ENCODE measurements at regions not wholly inside any gene's neighbourhood (a gene's known extent, or its start where the extent isn't known, plus 50 kb on each side); places are given as distances from the start of the nearest gene placed in this dataset.

- DNase-seq (ENCODE audit: low spot score): no peak
- H3K27ac ChIP-seq (ENCODE audit: low read depth, low read length, poor library complexity, severe bottlenecking): no peak overlapping the region
- no TSS peak for BruUV-seq (replicated peaks)
- H3K9me2 ChIP-seq (ENCODE audit: insufficient read depth, low read length): no peaks in the 10 kb centered on the region
- no peaks in the 10 kb centered on the region for H4K20me1 ChIP-seq (ENCODE audit: insufficient read depth, low read length)
- ChIA-PET POLR2A (no interaction called here), CTCF (ENCODE audit: unreplicated experiment) (no interaction called here)
- no peak overlapping the region for H3K4me2 ChIP-seq (ENCODE audit: low read length)
- H3K9me3 ChIP-seq (ENCODE audit: low read length): no peaks in the 10 kb centered on the region
- no peaks in the 10 kb centered on the region for H3K4me1 ChIP-seq (ENCODE audit: insufficient read depth, low read length, poor library complexity, severe bottlenecking)
- H3K36me3 ChIP-seq (ENCODE audit: insufficient read depth, low read length): no peaks in the 10 kb centered on the region
- TF ChIP-seq CTCF (conservative IDR thresholded peaks at IDR 0.05; ENCODE audit: low read length) (no peak), EZH2phosphoT487 (IDR thresholded peaks at IDR 0.05; ENCODE audit: borderline replicate concordance, low read depth, low read length) (no peak)
- intact Hi-C loops (cut with micrococcal nuclease; ENCODE audit: unreplicated experiment): no loop called here
- H2AFZ ChIP-seq (ENCODE audit: low read length): no peak overlapping the region
- no peak overlapping the region for H3K4me3 ChIP-seq (ENCODE audit: low read depth, low read length, poor library complexity, severe bottlenecking)
- H3K79me2 ChIP-seq (ENCODE audit: insufficient read depth, low read depth, low read length): no peaks in the 10 kb centered on the region
These were observed 559.3 kb upstream of the TNP1 start for GRCh38 chr2:217419055-217419671.

- ChIA-PET POLR2A (interaction anchor here (1.0 kb wide), 1 partner anchor 13 kb away, joined by 3 read pairs; no protein-coding TSS in a partner anchor), CTCF (ENCODE audit: unreplicated experiment) (no interaction called here)
- BruUV-seq (replicated peaks): no TSS peak
- Histone ChIP-seq H3K36me3 (ENCODE audit: insufficient read depth, low read length) (no peaks in the 10 kb centered on the region), H3K4me1 (ENCODE audit: insufficient read depth, low read length, poor library complexity, severe bottlenecking) (no peaks in the 10 kb centered on the region), H3K4me3 (ENCODE audit: low read depth, low read length, poor library complexity, severe bottlenecking) (no peak overlapping the region), H3K9me3 (ENCODE audit: low read length) (no peaks in the 10 kb centered on the region), H2AFZ (ENCODE audit: low read length) (no peak overlapping the region), H3K79me2 (ENCODE audit: insufficient read depth, low read depth, low read length) (no peaks in the 10 kb centered on the region), H3K4me2 (ENCODE audit: low read length) (no peak overlapping the region), H4K20me1 (ENCODE audit: insufficient read depth, low read length) (no peaks in the 10 kb centered on the region), H3K9me2 (ENCODE audit: insufficient read depth, low read length) (no peaks in the 10 kb centered on the region), H3K27ac (ENCODE audit: low read depth, low read length, poor library complexity, severe bottlenecking) (no peak overlapping the region)
- intact Hi-C loops (cut with micrococcal nuclease; ENCODE audit: unreplicated experiment): no loop called here
- no peak for DNase-seq (ENCODE audit: low spot score)
- no peak for TF ChIP-seq EZH2phosphoT487 (IDR thresholded peaks at IDR 0.05; ENCODE audit: borderline replicate concordance, low read depth, low read length)
- no peak for TF ChIP-seq CTCF (conservative IDR thresholded peaks at IDR 0.05; ENCODE audit: low read length)
These were observed 558.7 kb upstream of the TNP1 start for GRCh38 chr2:217418544-217418943.

GRCh38 chr2:217418090-217418489, 558.2 kb upstream of the TNP1 start:
- BruUV-seq (replicated peaks): no TSS peak
- Histone ChIP-seq H3K4me2 (ENCODE audit: low read length) (no peak overlapping the region), H3K27ac (ENCODE audit: low read depth, low read length, poor library complexity, severe bottlenecking) (no peak overlapping the region), H2AFZ (ENCODE audit: low read length) (no peak overlapping the region), H3K4me3 (ENCODE audit: low read depth, low read length, poor library complexity, severe bottlenecking) (no peak overlapping the region), H3K9me2 (ENCODE audit: insufficient read depth, low read length) (no peaks in the 10 kb centered on the region), H3K4me1 (ENCODE audit: insufficient read depth, low read length, poor library complexity, severe bottlenecking) (no peaks in the 10 kb centered on the region), H3K36me3 (ENCODE audit: insufficient read depth, low read length) (no peaks in the 10 kb centered on the region), H3K79me2 (ENCODE audit: insufficient read depth, low read depth, low read length) (no peaks in the 10 kb centered on the region), H4K20me1 (ENCODE audit: insufficient read depth, low read length) (no peaks in the 10 kb centered on the region), H3K9me3 (ENCODE audit: low read length) (no peaks in the 10 kb centered on the region)
- POLR2A ChIA-PET: interaction anchor here (1.0 kb wide), 2 partner anchors 12 kb away, joined by 3 read pairs; no protein-coding TSS in a partner anchor
- TF ChIP-seq CTCF (conservative IDR thresholded peaks at IDR 0.05; ENCODE audit: low read length) (no peak), EZH2phosphoT487 (IDR thresholded peaks at IDR 0.05; ENCODE audit: borderline replicate concordance, low read depth, low read length) (no peak)
- intact Hi-C loops (cut with micrococcal nuclease; ENCODE audit: unreplicated experiment): no loop called here
- CTCF ChIA-PET (ENCODE audit: unreplicated experiment): no interaction called here
- DNase-seq (ENCODE audit: low spot score): no peak
